Peyer's patch (tissue), 4 donors: ENCODE measurements at regions not wholly inside any gene's neighbourhood (a gene's known extent, or its start where the extent isn't known, plus 50 kb on each side); places are given as distances from the start of the nearest gene placed in this dataset.

ENCODE experiments used
- DNase-seq, 3 donors: peaks; one replicate each; pipeline ENCODE4 v3.0.0-alpha.2; 2017 to 2019
- H3K27ac ChIP-seq, 4 donors: fragments of 200-600 bp; sonication (generic); one replicate each; pipeline ENCODE4 v1.5.1; 2016 to 2019
- H3K27me3 ChIP-seq, 2 donors: fragments of 200-600 bp; sonication (generic); one replicate each; pipeline ENCODE4 v1.5.1; 2019
- H3K36me3 ChIP-seq, 3 donors: fragments of 200-600 bp; sonication (generic); one replicate each; pipeline ENCODE4 v1.5.1; 2016 to 2019
- H3K4me1 ChIP-seq, 4 donors: fragments of 200-600 bp; sonication (generic); one replicate each; pipeline ENCODE4 v1.5.1; 2016 to 2019
- H3K4me3 ChIP-seq, 4 donors: fragments of 200-600 bp; sonication (generic); 1 replicate in 3 of 4; 2 replicates in 1 of 4; pipeline ENCODE4 v1.5.1; 2016 to 2019; ENCODE audit warnings: mild to moderate bottlenecking in 1 of 4
- H3K9me3 ChIP-seq, 4 donors: fragments of 200-600 bp; sonication (generic); one replicate each; pipeline ENCODE4 v1.5.1; 2016 to 2019; ENCODE audit warnings: mild to moderate bottlenecking in 1 of 4
- POLR2A ChIP-seq, 2 donors: fragments of 450-650 bp; IDR thresholded peaks; one replicate each; pipeline ENCODE4 v1.5.1; 2017; ENCODE audit warnings: antibody characterized with exemption in 2 of 2, mild to moderate bottlenecking in 2 of 2, moderate library complexity in 2 of 2
- TF ChIP-seq, protein P1 (sequence below), 6 experiments: fragments of 450-650 bp in 4 of 6; fragments of 200-600 bp in 2 of 6; sonication (generic) in 1 of 6; IDR thresholded peaks; one replicate each; pipeline ENCODE4 v1.5.1; 2017 to 2019; ENCODE audit warnings: antibody characterized with exemption in 6 of 6, mild to moderate bottlenecking in 3 of 6, moderate library complexity in 1 of 6

DNA sequence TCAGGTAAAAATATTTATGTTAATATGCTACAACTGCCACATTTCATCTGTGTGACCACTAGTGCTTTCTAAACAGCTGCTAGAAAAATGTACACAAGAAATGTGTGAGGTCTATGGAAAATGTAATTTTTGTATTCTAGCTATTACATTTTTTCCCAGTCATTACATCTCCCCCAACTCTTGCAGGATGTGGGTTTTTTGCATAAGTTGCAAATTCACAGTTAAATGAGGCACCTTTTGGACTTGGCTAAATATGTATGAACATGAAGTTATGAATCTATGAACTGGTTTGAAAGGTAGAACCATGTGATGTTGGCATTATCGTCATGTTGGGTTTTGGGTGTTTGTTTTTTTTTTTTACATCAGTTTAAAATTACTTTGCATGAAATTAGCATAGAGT, 590.4 kb upstream of the WWC1 start:
- no peaks in the 10 kb centered on the region for H3K9me3 ChIP-seq
- H3K27me3 ChIP-seq: no peaks in the 10 kb centered on the region
- H3K4me1 ChIP-seq: no peaks in the 10 kb centered on the region
- H3K4me3 ChIP-seq: no peak overlapping the region
- H3K27ac ChIP-seq: no peak overlapping the region
- H3K36me3 ChIP-seq: no peaks in the 10 kb centered on the region
- no peak for DNase-seq
- TF ChIP-seq, protein P1, sequence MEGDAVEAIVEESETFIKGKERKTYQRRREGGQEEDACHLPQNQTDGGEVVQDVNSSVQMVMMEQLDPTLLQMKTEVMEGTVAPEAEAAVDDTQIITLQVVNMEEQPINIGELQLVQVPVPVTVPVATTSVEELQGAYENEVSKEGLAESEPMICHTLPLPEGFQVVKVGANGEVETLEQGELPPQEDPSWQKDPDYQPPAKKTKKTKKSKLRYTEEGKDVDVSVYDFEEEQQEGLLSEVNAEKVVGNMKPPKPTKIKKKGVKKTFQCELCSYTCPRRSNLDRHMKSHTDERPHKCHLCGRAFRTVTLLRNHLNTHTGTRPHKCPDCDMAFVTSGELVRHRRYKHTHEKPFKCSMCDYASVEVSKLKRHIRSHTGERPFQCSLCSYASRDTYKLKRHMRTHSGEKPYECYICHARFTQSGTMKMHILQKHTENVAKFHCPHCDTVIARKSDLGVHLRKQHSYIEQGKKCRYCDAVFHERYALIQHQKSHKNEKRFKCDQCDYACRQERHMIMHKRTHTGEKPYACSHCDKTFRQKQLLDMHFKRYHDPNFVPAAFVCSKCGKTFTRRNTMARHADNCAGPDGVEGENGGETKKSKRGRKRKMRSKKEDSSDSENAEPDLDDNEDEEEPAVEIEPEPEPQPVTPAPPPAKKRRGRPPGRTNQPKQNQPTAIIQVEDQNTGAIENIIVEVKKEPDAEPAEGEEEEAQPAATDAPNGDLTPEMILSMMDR (IDR thresholded peaks at IDR 0.05): no peak
- no peak for TF ChIP-seq POLR2A (IDR thresholded peaks at IDR 0.05)

DNA sequence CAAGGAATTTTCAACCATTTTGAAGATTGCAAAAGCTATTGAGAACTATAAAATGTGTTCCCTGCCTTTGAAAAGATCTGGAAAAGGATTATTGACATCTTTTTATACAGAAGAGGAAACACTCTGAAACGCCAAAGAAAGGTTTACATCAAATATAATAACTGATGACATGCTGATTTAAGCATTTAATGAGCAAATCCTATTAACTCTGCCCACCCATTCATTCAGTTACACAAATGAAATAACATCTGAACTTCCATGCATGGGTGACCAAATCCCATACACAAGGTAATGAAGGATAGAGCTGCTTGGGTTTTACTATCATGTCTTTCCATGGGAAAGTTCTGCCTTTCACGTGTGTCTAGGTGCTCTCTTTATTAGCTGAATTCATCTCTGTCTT, 589.4 kb upstream of the WWC1 start:
- no peak overlapping the region for H3K27ac ChIP-seq
- TF ChIP-seq POLR2A (IDR thresholded peaks at IDR 0.05): no peak
- TF ChIP-seq, protein P1 (IDR thresholded peaks at IDR 0.05): no peak
- no peak overlapping the region for H3K4me3 ChIP-seq
- no peaks in the 10 kb centered on the region for H3K27me3 ChIP-seq
- no peaks in the 10 kb centered on the region for H3K4me1 ChIP-seq
- DNase-seq: no peak
- no peaks in the 10 kb centered on the region for H3K36me3 ChIP-seq
- no peaks in the 10 kb centered on the region for H3K9me3 ChIP-seq

DNA sequence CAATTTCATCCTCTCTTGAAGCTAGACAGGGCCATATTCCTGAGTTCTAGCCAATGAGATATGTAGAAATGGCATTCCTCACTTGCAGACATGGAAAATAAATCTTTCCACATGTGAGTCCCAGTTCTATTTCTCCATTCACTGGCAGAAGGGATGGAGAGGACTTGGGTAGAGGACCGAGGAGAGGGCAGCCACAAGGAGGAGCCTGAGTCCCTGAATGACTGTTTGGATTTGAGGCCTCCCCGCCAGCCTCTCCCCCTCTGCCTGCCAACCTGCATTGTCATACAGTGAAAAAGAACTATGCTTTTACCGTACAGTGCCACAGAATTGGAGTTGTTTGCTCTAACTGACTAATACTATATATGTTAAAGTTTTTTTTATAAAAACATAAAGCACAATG, 583.0 kb upstream of the WWC1 start:
- Histone ChIP-seq H3K9me3 (no peaks in the 10 kb centered on the region), H3K27me3 (no peaks in the 10 kb centered on the region), H3K4me1 (no peaks in the 10 kb centered on the region), H3K4me3 (no peak overlapping the region), H3K36me3 (no peaks in the 10 kb centered on the region), H3K27ac (no peak overlapping the region)
- no peak for DNase-seq
- no peak for TF ChIP-seq POLR2A (IDR thresholded peaks at IDR 0.05)
- TF ChIP-seq, protein P1 (IDR thresholded peaks at IDR 0.05): no peak

DNA sequence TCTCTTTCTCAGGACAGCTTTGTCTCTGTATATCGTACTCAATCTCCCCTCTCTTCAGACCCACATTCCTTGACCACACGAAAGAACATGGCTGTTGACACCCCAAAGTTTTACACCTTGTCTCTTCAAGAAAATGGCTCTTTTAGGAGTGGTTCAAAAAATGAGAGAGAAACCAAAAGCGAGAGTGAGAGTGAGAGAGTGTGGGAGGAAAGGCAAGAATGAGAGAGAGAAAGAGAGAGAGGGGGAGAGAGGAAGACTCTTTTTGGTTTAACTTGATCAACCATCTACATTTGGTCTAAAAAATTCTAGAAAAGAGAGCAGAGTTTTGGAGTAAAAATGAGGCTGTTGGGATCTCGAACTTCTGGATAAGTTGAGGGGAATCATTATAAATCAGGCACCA, 581.8 kb upstream of the WWC1 start:
- H3K27ac ChIP-seq: no peak overlapping the region
- TF ChIP-seq, protein P1 (IDR thresholded peaks at IDR 0.05): no peak
- no peak for TF ChIP-seq POLR2A (IDR thresholded peaks at IDR 0.05)

DNA sequence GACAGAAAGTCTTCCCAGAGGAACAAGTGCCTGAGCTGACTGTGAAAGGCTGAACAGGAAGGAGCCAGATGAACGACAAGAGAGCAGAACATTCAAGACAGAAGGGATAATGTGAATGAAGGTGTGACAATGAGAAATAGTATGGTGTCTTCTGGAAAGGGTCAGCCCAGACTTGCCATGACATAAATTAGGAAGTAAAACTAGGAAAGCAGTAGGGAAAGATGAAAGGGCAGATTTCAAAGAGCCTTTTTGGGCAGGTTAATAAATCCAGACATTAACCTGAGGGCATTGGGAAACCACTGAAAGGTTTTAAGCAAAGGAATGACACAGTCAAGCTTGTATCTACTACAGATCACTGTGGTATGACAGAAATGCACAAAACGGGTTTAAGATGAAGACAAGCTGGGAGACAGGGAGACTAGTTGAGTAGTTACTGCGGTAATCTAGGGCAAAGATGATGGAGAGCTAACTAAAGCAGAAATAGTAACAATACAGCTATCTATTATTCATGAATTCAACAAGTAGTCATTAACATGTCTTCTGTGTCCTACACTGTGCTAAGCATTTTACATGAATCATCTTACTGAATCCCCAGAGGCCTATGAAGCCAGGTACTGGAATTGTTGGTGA, 580.9 kb upstream of the WWC1 start:
- H3K4me1 ChIP-seq: no peaks in the 10 kb centered on the region

More for the DNA sequence above, 581.8 kb upstream of the WWC1 start:
- no peak for DNase-seq
- Histone ChIP-seq H3K27me3 (no peaks in the 10 kb centered on the region), H3K4me3 (no peak overlapping the region), H3K9me3 (no peaks in the 10 kb centered on the region), H3K4me1 (no peaks in the 10 kb centered on the region), H3K36me3 (no peaks in the 10 kb centered on the region)

More for the DNA sequence above, 580.9 kb upstream of the WWC1 start:
- Histone ChIP-seq H3K27ac (no peak overlapping the region), H3K4me3 (no peak overlapping the region), H3K27me3 (no peaks in the 10 kb centered on the region), H3K36me3 (no peaks in the 10 kb centered on the region), H3K9me3 (no peaks in the 10 kb centered on the region)
- DNase-seq: no peak
- TF ChIP-seq, protein P1 (IDR thresholded peaks at IDR 0.05): no peak
- no peak for TF ChIP-seq POLR2A (IDR thresholded peaks at IDR 0.05)
